H9 (cell line): ENCODE measurements at regions not wholly inside any gene's neighbourhood (a gene's known extent, or its start where the extent isn't known, plus 50 kb on each side); places are given as distances from the start of the nearest gene placed in this dataset.

Source experiments
- DNase-seq: peaks from one replicate; pipeline ENCODE4 v3.0.0-alpha.2; 2017
- H2AFZ ChIP-seq: one replicate; pipeline ENCODE4 v1.6.1; 2013; ENCODE audit warnings: mild to moderate bottlenecking, low read length, control low read depth, moderate library complexity
- H2AK5ac ChIP-seq: 2 replicates; pipeline ENCODE4 v1.6.1; 2013; ENCODE audit warnings: low read length, control low read depth, mixed read lengths; ENCODE audit not compliant: insufficient read length
- H2BK120ac ChIP-seq: one replicate; pipeline ENCODE4 v1.6.1; 2013; ENCODE audit warnings: low read depth, mild to moderate bottlenecking, low read length, control low read depth, inconsistent platforms; ENCODE audit not compliant: poor library complexity, severe bottlenecking
- H2BK12ac ChIP-seq: 2 replicates; pipeline ENCODE4 v1.6.1; 2013; ENCODE audit warnings: low read length, control low read depth, mixed read lengths, low read depth; ENCODE audit not compliant: insufficient read length
- H2BK15ac ChIP-seq: 2 replicates; pipeline ENCODE4 v1.6.1; 2013; ENCODE audit warnings: low read depth, low read length, control low read depth
- H2BK20ac ChIP-seq: one replicate; pipeline ENCODE4 v1.6.1; 2013; ENCODE audit warnings: low read depth, mild to moderate bottlenecking, low read length, control low read depth, inconsistent platforms; ENCODE audit not compliant: poor library complexity, severe bottlenecking
- H2BK5ac ChIP-seq: 2 replicates; pipeline ENCODE4 v1.6.1; 2013; ENCODE audit warnings: low read length, control low read depth, mixed read lengths; ENCODE audit not compliant: insufficient read length
- H3K14ac ChIP-seq: 2 replicates; pipeline ENCODE4 v1.6.1; 2013; ENCODE audit warnings: low read length, control low read depth; ENCODE audit not compliant: insufficient read depth
- H3K18ac ChIP-seq: 2 replicates; pipeline ENCODE4 v1.6.1; 2013; ENCODE audit warnings: low read depth, mild to moderate bottlenecking, mixed read lengths, low read length, control low read depth; ENCODE audit not compliant: insufficient read length
- H3K23ac ChIP-seq: 2 replicates; pipeline ENCODE4 v1.6.1; 2013; ENCODE audit warnings: low read length, control low read depth, mixed read lengths, low read depth; ENCODE audit not compliant: insufficient read length
- H3K23me2 ChIP-seq: 2 replicates; pipeline ENCODE4 v1.6.1; 2013; ENCODE audit warnings: low read depth, mild to moderate bottlenecking, mixed read lengths, low read length, control low read depth; ENCODE audit not compliant: insufficient read length, poor library complexity, severe bottlenecking
- H3K27ac ChIP-seq: 2 replicates; pipeline ENCODE4 v1.5.1; 2013; ENCODE audit warnings: low read length, control low read depth, mixed read lengths, low read depth; ENCODE audit not compliant: insufficient read length
- H3K27me3 ChIP-seq: 2 replicates; pipeline ENCODE4 v1.6.1; 2013; ENCODE audit warnings: low read length, control low read depth, inconsistent platforms; ENCODE audit not compliant: insufficient read depth
- H3K4ac ChIP-seq: 2 replicates; pipeline ENCODE4 v1.6.1; 2013; ENCODE audit warnings: low read depth, mild to moderate bottlenecking, control low read depth, inconsistent platforms, low read length, moderate library complexity
- H3K4me1 ChIP-seq: 2 replicates; pipeline ENCODE4 v1.6.1; 2013; ENCODE audit warnings: low read length, control low read depth, inconsistent platforms; ENCODE audit not compliant: insufficient read depth
- H3K4me2 ChIP-seq: 2 replicates; pipeline ENCODE4 v1.6.1; 2013; ENCODE audit warnings: low read length, control low read depth, mixed read lengths; ENCODE audit not compliant: insufficient read length, insufficient read depth
- H3K56ac ChIP-seq: 2 replicates; pipeline ENCODE4 v1.6.1; 2013; ENCODE audit warnings: low read depth, mild to moderate bottlenecking, mixed read lengths, low read length, control low read depth; ENCODE audit not compliant: insufficient read length
- H3K79me1 ChIP-seq: 2 replicates; pipeline ENCODE4 v1.6.1; 2013; ENCODE audit warnings: low read depth, mild to moderate bottlenecking, moderate library complexity, low read length, control low read depth, inconsistent platforms; ENCODE audit not compliant: insufficient read depth, poor library complexity, severe bottlenecking
- H3K79me2 ChIP-seq: 2 replicates; pipeline ENCODE4 v1.6.1; 2013; ENCODE audit warnings: low read length, control low read depth, inconsistent platforms; ENCODE audit not compliant: insufficient read depth
- H3K9ac ChIP-seq: 2 replicates; pipeline ENCODE4 v1.6.1; 2013; ENCODE audit warnings: low read length, control low read depth, mixed read lengths; ENCODE audit not compliant: insufficient read length; ENCODE audit errors: extremely low read depth
- H3K9me3 ChIP-seq: one replicate; pipeline ENCODE4 v1.6.1; 2013; ENCODE audit warnings: low read depth, low read length, inconsistent platforms; ENCODE audit not compliant: control insufficient read depth
- H3T11ph ChIP-seq: one replicate; pipeline ENCODE4 v1.6.1; 2013; ENCODE audit warnings: mild to moderate bottlenecking, low read length, control low read depth, inconsistent platforms
- H4K20me1 ChIP-seq: one replicate; pipeline ENCODE4 v1.6.1; 2013; ENCODE audit not compliant: control insufficient read depth, insufficient read length, insufficient read depth
- H4K5ac ChIP-seq: 2 replicates; pipeline ENCODE4 v1.6.1; 2013; ENCODE audit warnings: low read depth, mild to moderate bottlenecking, mixed read lengths, low read length, control low read depth; ENCODE audit not compliant: insufficient read length
- H4K8ac ChIP-seq: replicated peaks from 2 replicates; pipeline ENCODE4 v1.6.1; 2013; ENCODE audit warnings: low read length, control low read depth, mixed read lengths, low read depth; ENCODE audit not compliant: insufficient read length
- H4K91ac ChIP-seq: 2 replicates; pipeline ENCODE4 v1.6.1; 2013; ENCODE audit warnings: low read depth, mild to moderate bottlenecking, moderate library complexity, mixed read lengths, low read length, control low read depth; ENCODE audit not compliant: insufficient read length
- H3K27ac Mint-ChIP-seq, 3 experiments: 2 replicates in 2 of 3; 3 replicates in 1 of 3; pipeline ENCODE4 v1.8.0; 2020 to 2021; ENCODE audit warnings: mixed read lengths in 3 of 3, mild to moderate bottlenecking in 1 of 3, moderate library complexity in 1 of 3
- H3K27me3 Mint-ChIP-seq: 2 replicates; pipeline ENCODE4 v1.8.0; 2021; ENCODE audit warnings: low read depth, mild to moderate bottlenecking, moderate library complexity, mixed read lengths
- H3K36me3 Mint-ChIP-seq, 3 experiments: 2 replicates in 2 of 3; 3 replicates in 1 of 3; pipeline ENCODE4 v1.8.0; 2020 to 2021; ENCODE audit warnings: low read depth in 3 of 3, mixed read lengths in 3 of 3; ENCODE audit not compliant: insufficient read depth in 1 of 3
- H3K4me1 Mint-ChIP-seq, 2 experiments: 2 replicates each; pipeline ENCODE4 v1.8.0; 2020; ENCODE audit warnings: mixed read lengths in 2 of 2
- H3K4me3 Mint-ChIP-seq, 2 experiments: 2 replicates in 1 of 2; 3 replicates in 1 of 2; pipeline ENCODE4 v1.8.0; 2020 to 2021; ENCODE audit warnings: mild to moderate bottlenecking in 2 of 2, mixed read lengths in 2 of 2, moderate library complexity in 1 of 2
- H3K9me3 Mint-ChIP-seq, 2 experiments: 2 replicates in 1 of 2; 3 replicates in 1 of 2; pipeline ENCODE4 v1.8.0; 2020; ENCODE audit warnings: mild to moderate bottlenecking in 2 of 2, mixed read lengths in 2 of 2, moderate library complexity in 1 of 2
- CTCF ChIP-seq: fragments of 200-600 bp; sonication (generic); conservative IDR thresholded peaks from 3 replicates; pipeline ENCODE4 v1.8.0; 2021; ENCODE audit warnings: antibody characterized with exemption, mild to moderate bottlenecking
- WGBS: extraction: QIAGEN DNeasy Blood & Tissue Kit; methylation state at CpG from one replicate; pipeline ENCODE4 v1.1.7; 2013; ENCODE audit warnings: missing lambda C conversion rate, low lambda C conversion rate, mixed read lengths; ENCODE audit not compliant: insufficient read length; ENCODE audit errors: extremely low coverage; 5-methylcytosine and 5-hydroxymethylcytosine counted together

DNA sequence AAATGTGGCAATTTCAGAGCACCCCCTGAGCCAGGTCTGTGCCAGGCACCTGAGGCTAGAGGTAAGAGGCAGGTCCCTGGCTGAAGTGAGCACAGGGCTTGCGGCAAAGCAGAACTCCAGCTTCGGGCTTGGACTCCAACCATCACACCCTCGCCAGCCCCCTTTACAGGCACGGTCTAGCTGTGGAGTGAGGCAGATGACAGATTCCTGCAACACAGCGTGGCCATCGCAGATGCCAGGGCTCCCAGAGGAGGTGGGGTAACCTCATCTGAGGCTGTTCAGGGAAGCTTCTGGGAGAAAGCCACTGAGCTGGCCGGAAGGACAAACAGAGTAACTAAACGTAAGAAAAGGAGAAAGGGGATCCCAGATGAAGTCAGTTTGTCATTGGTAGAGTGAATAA, 55.6 kb upstream of the CASZ1 start:
- WGBS: no CpG with 5 or more reads among the region's 8 CpGs

More for the DNA sequence above, 55.6 kb upstream of the CASZ1 start:
- no peak overlapping the region for H2BK20ac ChIP-seq
- peaks cover 5% of the 10 kb centered on the region in 2 experiments for H3K9me3 Mint-ChIP-seq
- no peaks in the 10 kb centered on the region for H3K27me3 ChIP-seq
- H3T11ph ChIP-seq: no peak overlapping the region
- H3K23ac ChIP-seq: no peak overlapping the region
- no peak overlapping the region; a peak in 1 of 7 replicates for H3K27ac Mint-ChIP-seq
- H2BK15ac ChIP-seq: no peak overlapping the region
- H3K27ac ChIP-seq: no peak overlapping the region
- H3K9me3 ChIP-seq: no peaks in the 10 kb centered on the region
- DNase-seq: no peak
- 0 out of 4 replicates have a peak, but pooled peaks cover 0 to 6% of the 10 kb centered on the region in 2 experiments for H3K4me1 Mint-ChIP-seq
- H3K4me3 Mint-ChIP-seq: no peak overlapping the region
- no peak overlapping the region for H3K9ac ChIP-seq
- no peaks in the 10 kb centered on the region for H3K23me2 ChIP-seq
- no peak overlapping the region for H2AFZ ChIP-seq
- no peak overlapping the region for H2AK5ac ChIP-seq
- no peak for TF ChIP-seq CTCF
- no peak overlapping the region for H4K8ac ChIP-seq
- H3K79me2 ChIP-seq: no peaks in the 10 kb centered on the region
- no peaks in the 10 kb centered on the region for H3K79me1 ChIP-seq
- H2BK12ac ChIP-seq: no peak overlapping the region
- H3K18ac ChIP-seq: no peak overlapping the region
- no peaks in the 10 kb centered on the region for H3K4me1 ChIP-seq
- H2BK120ac ChIP-seq: no peak overlapping the region
- peaks cover 7% of the 10 kb centered on the region for H3K27me3 Mint-ChIP-seq
- H3K4ac ChIP-seq: no peak overlapping the region
- H3K36me3 Mint-ChIP-seq: peaks cover 0 to 6% (median 3%) of the 10 kb centered on the region in 3 experiments; a peak in 4 of 7 replicates
- H3K56ac ChIP-seq: no peak overlapping the region
- no peak overlapping the region for H4K91ac ChIP-seq
- H3K14ac ChIP-seq: no peak overlapping the region
- no peak overlapping the region for H2BK5ac ChIP-seq
- no peak overlapping the region for H4K5ac ChIP-seq
- no peaks in the 10 kb centered on the region for H4K20me1 ChIP-seq
- H3K4me2 ChIP-seq: no peak overlapping the region
